Endothelial cell (in vitro differentiated cells): ENCODE measurements at regions not wholly inside any gene's neighbourhood (a gene's known extent, or its start where the extent isn't known, plus 50 kb on each side); places are given as distances from the start of the nearest gene placed in this dataset.
"Not testable (repeated sequence)": the region's sequence is repeated elsewhere in the genome, so short reads cannot be mapped to it uniquely, and the experiment has no call there.

Experiments
- DNase-seq: peaks from one replicate; pipeline ENCODE4 v3.0.0; 2021; ENCODE audit warnings: low spot score
- H3K27ac Mint-ChIP-seq: one replicate; pipeline ENCODE4 v1.8.0; 2021; ENCODE audit warnings: mixed read lengths, inconsistent platforms; ENCODE audit not compliant: unreplicated experiment
- H3K27me3 Mint-ChIP-seq: one replicate; pipeline ENCODE4 v1.8.0; 2021; ENCODE audit warnings: mild to moderate bottlenecking, moderate library complexity, mixed read lengths, inconsistent platforms; ENCODE audit not compliant: unreplicated experiment
- H3K36me3 Mint-ChIP-seq: one replicate; pipeline ENCODE4 v1.8.0; 2021; ENCODE audit warnings: mild to moderate bottlenecking, low read depth, mixed read lengths, inconsistent platforms; ENCODE audit not compliant: unreplicated experiment
- H3K4me1 Mint-ChIP-seq: one replicate; pipeline ENCODE4 v1.8.0; 2021; ENCODE audit warnings: mild to moderate bottlenecking, mixed read lengths, inconsistent platforms; ENCODE audit not compliant: unreplicated experiment
- H3K4me3 Mint-ChIP-seq: one replicate; pipeline ENCODE4 v1.8.0; 2021; ENCODE audit warnings: mild to moderate bottlenecking, mixed read lengths, inconsistent platforms; ENCODE audit not compliant: unreplicated experiment
- H3K9me3 Mint-ChIP-seq: one replicate; pipeline ENCODE4 v1.8.0; 2021; ENCODE audit warnings: mixed read lengths, inconsistent platforms; ENCODE audit not compliant: unreplicated experiment
- CTCF ChIP-seq: fragments of 200-600 bp; sonication (generic); IDR thresholded peaks from one replicate; pipeline ENCODE4 v1.5.0; 2021; ENCODE audit warnings: antibody characterized with exemption; ENCODE audit not compliant: unreplicated experiment

- no peaks in the 10 kb centered on the region for H3K36me3 Mint-ChIP-seq
- no peaks in the 10 kb centered on the region for H3K4me1 Mint-ChIP-seq
- no peak for TF ChIP-seq CTCF
- no peak for DNase-seq
- H3K27ac Mint-ChIP-seq = no peak overlapping the region
- H3K9me3 Mint-ChIP-seq = no peaks in the 10 kb centered on the region
- no peak overlapping the region for H3K4me3 Mint-ChIP-seq
- H3K27me3 Mint-ChIP-seq = no peaks in the 10 kb centered on the region
Observed at GRCh38 chr13:85562282-85562681, 236.9 kb downstream of the SLITRK6 start.

GRCh38 chr13:85557691-85558467 lies 241.3 kb downstream of the SLITRK6 start:
- no peaks in the 10 kb centered on the region for H3K9me3 Mint-ChIP-seq
- TF ChIP-seq CTCF = no peak
- H3K4me1 Mint-ChIP-seq = no peaks in the 10 kb centered on the region
- no peak overlapping the region for H3K27ac Mint-ChIP-seq
- H3K36me3 Mint-ChIP-seq = no peaks in the 10 kb centered on the region
- H3K27me3 Mint-ChIP-seq = no peaks in the 10 kb centered on the region
- no peak for DNase-seq
- no peak overlapping the region for H3K4me3 Mint-ChIP-seq

- H3K27ac Mint-ChIP-seq = no peak overlapping the region
- H3K9me3 Mint-ChIP-seq = peaks cover 4% of the 10 kb centered on the region
- no peak for DNase-seq
- no peaks in the 10 kb centered on the region for H3K36me3 Mint-ChIP-seq
- TF ChIP-seq CTCF = no peak
- H3K4me1 Mint-ChIP-seq = no peaks in the 10 kb centered on the region
- H3K27me3 Mint-ChIP-seq = no peaks in the 10 kb centered on the region
- no peak overlapping the region for H3K4me3 Mint-ChIP-seq
Observed at GRCh38 chr13:85551012-85551411, 248.2 kb downstream of the SLITRK6 start.

- Mint-ChIP-seq H3K27me3 (no peaks in the 10 kb centered on the region), H3K4me1 (no peaks in the 10 kb centered on the region), H3K4me3 (no peak overlapping the region), H3K9me3 (peaks cover 4% of the 10 kb centered on the region), H3K36me3 (no peaks in the 10 kb centered on the region), H3K27ac (no peak overlapping the region)
- DNase-seq = no peak
- no peak for TF ChIP-seq CTCF
Observed at GRCh38 chr13:85549819-85550218, 249.4 kb downstream of the SLITRK6 start.

- H3K27me3 Mint-ChIP-seq, H3K4me3 Mint-ChIP-seq, H3K36me3 Mint-ChIP-seq, H3K9me3 Mint-ChIP-seq, H3K4me1 Mint-ChIP-seq, H3K27ac Mint-ChIP-seq, DNase-seq: not testable (repeated sequence)
Observed at GRCh38 chr13:85548845-85549244, 250.4 kb downstream of the SLITRK6 start.
